HFF-Myc (cell line): ENCODE measurements at regions not wholly inside any gene's neighbourhood (a gene's known extent, or its start where the extent isn't known, plus 50 kb on each side); places are given as distances from the start of the nearest gene placed in this dataset.

Source experiments
- DNase-seq: peaks from one replicate; pipeline ENCODE4 v3.0.0-alpha.2; 2011; ENCODE audit warnings: low read depth; ENCODE audit errors: extremely low read depth
- H3K4me3 ChIP-seq: replicated peaks from 2 replicates; pipeline ENCODE4 v1.5.1; 2011; ENCODE audit warnings: low read depth, mild to moderate bottlenecking, control low read depth, low read length
- CTCF ChIP-seq: IDR thresholded peaks from 2 replicates; pipeline ENCODE4 v1.5.1; 2012; ENCODE audit warnings: mild to moderate bottlenecking, low read depth, low read length, control low read depth; ENCODE audit errors: missing control alignments

DNA sequence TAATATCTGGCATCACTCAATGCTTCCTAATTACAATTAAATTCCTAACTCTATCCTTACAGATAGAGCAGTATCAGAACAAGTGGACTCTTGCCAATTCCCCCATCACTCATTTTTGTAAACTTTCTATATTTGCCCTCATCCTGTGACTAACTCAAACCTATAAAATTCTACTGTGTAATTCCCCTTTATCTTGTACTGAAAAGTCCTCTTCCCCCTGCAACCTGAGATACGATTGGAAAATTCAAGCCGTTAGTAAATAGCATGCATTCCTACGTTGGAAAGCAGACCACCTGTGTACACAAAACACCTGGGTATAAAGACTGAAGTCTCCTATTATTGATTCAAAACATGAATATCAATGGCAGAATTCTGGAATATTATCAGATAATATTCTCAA is 70.4 kb upstream of the KCNQ5 start:
- no peak for DNase-seq
- no peak overlapping the region for H3K4me3 ChIP-seq
- TF ChIP-seq CTCF, result no peak

- H3K4me3 ChIP-seq, result no peak overlapping the region
- no peak for DNase-seq
Measured at GRCh38 chr6:72552938-72553337, 68.9 kb upstream of the KCNQ5 start.

DNA sequence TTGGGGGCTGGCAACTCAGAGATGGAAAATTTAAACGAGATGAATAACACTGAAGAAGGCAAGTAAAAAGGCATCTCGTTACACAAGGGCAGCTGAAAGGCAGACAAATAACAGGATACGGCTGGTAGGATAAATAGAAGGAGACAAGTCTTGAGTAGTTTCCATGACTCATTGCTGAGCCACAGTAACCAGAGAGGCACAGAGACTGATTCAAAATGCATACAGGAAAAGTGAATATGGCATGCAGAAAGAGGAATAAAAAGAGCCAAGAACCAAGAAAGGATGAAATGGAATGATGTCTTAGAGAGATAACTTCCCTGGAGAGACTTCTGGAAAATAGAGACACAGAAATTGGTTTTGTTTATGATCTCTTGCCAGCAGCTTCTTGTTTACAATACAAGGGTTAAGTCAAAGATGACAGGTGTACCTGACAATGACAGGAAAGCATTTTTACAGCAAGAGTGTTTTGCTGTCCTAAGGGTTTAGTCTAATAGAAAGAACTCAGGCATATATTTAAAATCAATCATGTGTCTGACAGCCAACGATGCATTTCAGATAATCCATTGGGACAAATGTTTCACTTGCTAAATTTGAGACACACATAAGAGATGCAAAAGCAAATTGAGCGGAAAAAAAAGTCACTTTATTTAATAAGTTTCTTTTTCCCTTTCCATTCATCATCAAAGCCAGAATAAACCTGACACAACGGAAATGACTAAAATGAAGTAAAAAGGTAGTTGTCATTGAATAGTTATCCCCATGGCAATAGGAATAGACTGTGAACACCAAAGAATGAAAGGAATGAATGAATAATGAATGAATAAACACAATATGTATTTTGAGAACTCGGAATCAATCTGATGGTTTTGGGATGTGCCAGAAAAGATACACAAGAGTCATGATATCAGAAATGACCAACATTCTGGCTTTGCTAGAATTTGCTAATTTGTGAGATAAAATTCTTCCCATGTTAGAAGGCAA is 68.0 kb upstream of the KCNQ5 start:
- no peak for TF ChIP-seq CTCF
- peak; percentile 56 for DNase-seq

More at GRCh38 chr6:72552938-72553337, 68.9 kb upstream of the KCNQ5 start:
- TF ChIP-seq CTCF, result no peak

DNA sequence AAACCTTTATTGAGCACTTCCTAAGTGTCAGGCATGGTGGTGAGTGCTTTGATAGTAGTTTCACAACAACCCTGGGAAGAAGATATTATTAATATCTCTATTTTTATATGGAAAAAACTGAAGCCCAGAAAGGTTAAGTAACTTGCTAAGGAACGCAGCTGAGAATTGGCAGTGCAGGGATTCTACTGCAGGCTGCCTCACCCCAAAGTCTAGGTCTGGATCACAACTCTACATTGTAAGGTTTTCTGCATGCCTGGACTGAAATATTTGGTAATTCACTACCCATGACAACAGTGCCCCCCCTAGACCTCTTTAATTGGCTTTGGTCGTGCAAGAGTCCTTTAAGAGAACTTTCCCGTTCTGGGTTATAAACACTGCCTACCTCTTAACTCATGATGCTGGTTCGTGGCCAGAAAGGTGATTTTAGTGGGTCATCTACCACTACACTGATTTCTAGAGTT is 67.1 kb upstream of the KCNQ5 start:
- no peak for DNase-seq
- TF ChIP-seq CTCF, result no peak
- no peak overlapping the region for H3K4me3 ChIP-seq

More for the DNA sequence above, 68.0 kb upstream of the KCNQ5 start:
- no peak overlapping the region for H3K4me3 ChIP-seq

DNA sequence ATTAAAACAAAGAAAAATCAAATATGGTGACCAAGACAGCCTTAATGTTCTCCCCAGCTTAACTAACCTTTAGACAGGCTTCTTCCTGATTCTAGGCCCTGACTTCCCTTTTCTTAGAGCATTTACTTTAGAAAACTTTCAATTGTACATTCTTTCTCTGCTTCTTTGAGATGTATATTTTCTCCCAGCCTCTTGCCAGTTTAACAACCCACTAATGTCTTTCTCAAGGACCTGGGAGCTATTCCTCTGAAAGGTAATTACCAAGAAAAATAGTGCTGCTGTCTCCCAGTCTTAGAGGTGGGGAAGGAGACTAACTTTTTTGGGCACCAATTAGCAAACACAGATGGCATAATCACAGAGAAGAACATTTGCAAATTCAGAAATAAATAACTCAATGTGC is 62.8 kb upstream of the KCNQ5 start:
- DNase-seq, result no peak
- H3K4me3 ChIP-seq, result no peak overlapping the region
- no peak for TF ChIP-seq CTCF

GRCh38 chr6:72559555-72559954 is 62.3 kb upstream of the KCNQ5 start:
- H3K4me3 ChIP-seq, result no peak overlapping the region
- no peak for TF ChIP-seq CTCF
- DNase-seq, result no peak
